IMR-90 (cell line): ENCODE measurements at regions not wholly inside any gene's neighbourhood (a gene's known extent, or its start where the extent isn't known, plus 50 kb on each side); places are given as distances from the start of the nearest gene placed in this dataset.

ENCODE experiments used
- ATAC-seq: fragments of 200-7000 bp; cut with Tn5 transposase; 2 replicates; pipeline ENCODE4 v1.9.1; 2020; ENCODE audit warnings: low read depth, mild to moderate bottlenecking, moderate library complexity
- BruUV-seq: library from RNA; stranded (reverse); fragments of 400-500 nt; replicated peaks from 2 replicates; lab custom pipeline; 2021; lab: Mats Ljungman, UMichigan
- CTCF ChIA-PET: fragments of 300-600 bp; formaldehyde crosslinking; extraction: SDS; loops from one replicate; lab custom pipeline; 2021; ENCODE audit warnings: antibody characterized with exemption; lab: Yijun Ruan, JAX
- POLR2A ChIA-PET: fragments of 300-600 bp; sonication (Branson Sonifier 250); formaldehyde crosslinking; loops from one replicate; lab custom pipeline; 2022; ENCODE audit warnings: antibody characterized with exemption; ENCODE audit not compliant: unreplicated experiment; lab: Charles Lee
- DNase-seq: peaks from one replicate; pipeline ENCODE4 v3.0.0; 2013
- H2AFZ ChIP-seq: replicated peaks from 2 replicates; pipeline ENCODE3; 2013; ENCODE audit warnings: low read length, mild to moderate bottlenecking; ENCODE audit not compliant: poor library complexity
- H2AK5ac ChIP-seq: 2 replicates; pipeline ENCODE4 v1.6.1; 2013; ENCODE audit warnings: low read depth, low read length, inconsistent platforms
- H2AK9ac ChIP-seq: replicated peaks from 2 replicates; pipeline ENCODE3; 2013; ENCODE audit warnings: mild to moderate bottlenecking, low read depth, low read length, moderate library complexity; ENCODE audit not compliant: poor library complexity
- H2BK120ac ChIP-seq: 2 replicates; pipeline ENCODE4 v1.6.1; 2013; ENCODE audit warnings: low read depth, low read length, inconsistent platforms
- H2BK15ac ChIP-seq: 3 replicates; pipeline ENCODE4 v1.6.1; 2013; ENCODE audit warnings: low read depth, low read length, inconsistent platforms
- H2BK20ac ChIP-seq: 2 replicates; pipeline ENCODE4 v1.6.1; 2013; ENCODE audit warnings: low read depth, mild to moderate bottlenecking, inconsistent platforms, low read length, moderate library complexity
- H2BK5ac ChIP-seq: 2 replicates; pipeline ENCODE4 v1.6.1; 2013; ENCODE audit warnings: mild to moderate bottlenecking, low read depth, low read length, inconsistent platforms; ENCODE audit not compliant: poor library complexity, severe bottlenecking
- H3K14ac ChIP-seq: replicated peaks from 2 replicates; pipeline ENCODE4 v1.6.1; 2013; ENCODE audit warnings: low read depth, low read length, inconsistent platforms
- H3K18ac ChIP-seq: 2 replicates; pipeline ENCODE4 v1.6.1; 2013; ENCODE audit warnings: low read depth, low read length, control low read depth
- H3K23ac ChIP-seq: 2 replicates; pipeline ENCODE4 v1.6.1; 2013; ENCODE audit warnings: low read depth, low read length, inconsistent platforms
- H3K27ac ChIP-seq: 2 replicates; pipeline ENCODE4 v1.5.1; 2013; ENCODE audit warnings: mild to moderate bottlenecking, control low read depth, low read length; ENCODE audit not compliant: insufficient read depth
- H3K27me3 ChIP-seq: 2 replicates; pipeline ENCODE4 v1.6.1; 2013; ENCODE audit warnings: low read length; ENCODE audit not compliant: control insufficient read depth, insufficient read depth
- H3K36me3 ChIP-seq: 2 replicates; pipeline ENCODE4 v1.6.1; 2013; ENCODE audit warnings: low read length, mixed read lengths; ENCODE audit not compliant: control insufficient read depth, insufficient read depth
- H3K4ac ChIP-seq: 2 replicates; pipeline ENCODE4 v1.6.1; 2013; ENCODE audit warnings: low read depth, low read length, inconsistent platforms
- H3K4me1 ChIP-seq: 2 replicates; pipeline ENCODE4 v1.6.1; 2013; ENCODE audit warnings: low read length, mixed read lengths; ENCODE audit not compliant: control insufficient read depth, insufficient read depth
- H3K4me2 ChIP-seq: 2 replicates; pipeline ENCODE4 v1.6.1; 2013; ENCODE audit warnings: low read depth, mild to moderate bottlenecking, control low read depth, low read length, moderate library complexity
- H3K4me3 ChIP-seq: 2 replicates; pipeline ENCODE4 v1.5.1; 2013; ENCODE audit warnings: low read depth, mild to moderate bottlenecking, control low read depth, low read length, moderate library complexity; ENCODE audit not compliant: insufficient read depth
- H3K56ac ChIP-seq: 2 replicates; pipeline ENCODE4 v1.6.1; 2013; ENCODE audit warnings: low read length, inconsistent platforms; ENCODE audit not compliant: insufficient read depth; ENCODE audit errors: extremely low read depth
- H3K79me1 ChIP-seq, 2 experiments: 2 replicates each; pipeline ENCODE4 v1.6.1; 2013; ENCODE audit warnings: low read length in 2 of 2, inconsistent platforms in 1 of 2, low read depth in 1 of 2
- H3K9ac ChIP-seq: 2 replicates; pipeline ENCODE4 v1.6.1; 2013; ENCODE audit warnings: low read depth, low read length, control low read depth
- H3K9me1 ChIP-seq: 2 replicates; pipeline ENCODE4 v1.6.1; 2013; ENCODE audit warnings: low read length, inconsistent platforms; ENCODE audit not compliant: insufficient read depth
- H3K9me3 ChIP-seq: 2 replicates; pipeline ENCODE4 v1.6.1; 2013; ENCODE audit warnings: low read length; ENCODE audit not compliant: control insufficient read depth, insufficient read depth
- H4K20me1 ChIP-seq: 2 replicates; pipeline ENCODE4 v1.6.1; 2013; ENCODE audit warnings: low read length, inconsistent platforms; ENCODE audit not compliant: insufficient read depth
- H4K5ac ChIP-seq: 2 replicates; pipeline ENCODE4 v1.6.1; 2013; ENCODE audit warnings: mild to moderate bottlenecking, low read depth, low read length, control low read depth
- H4K8ac ChIP-seq, 2 experiments: 2 replicates each; pipeline ENCODE4 v1.6.1; 2013; ENCODE audit warnings: low read depth in 2 of 2, low read length in 2 of 2, control low read depth in 1 of 2, inconsistent platforms in 1 of 2
- H4K91ac ChIP-seq: 2 replicates; pipeline ENCODE4 v1.6.1; 2013; ENCODE audit warnings: low read depth, low read length, inconsistent platforms; ENCODE audit not compliant: insufficient read depth
- BHLHE40 ChIP-seq: fragments of 150-350 bp; IDR thresholded peaks from 2 replicates; pipeline ENCODE4 v1.6.1; 2016; ENCODE audit warnings: mild to moderate bottlenecking, low read depth, low read length
- MAFK ChIP-seq: IDR thresholded peaks from 2 replicates; pipeline ENCODE4 v1.6.1; 2012; ENCODE audit warnings: low read depth, low read length, improper control_type of control experiment
- MXI1 ChIP-seq: IDR thresholded peaks from 2 replicates; pipeline ENCODE4 v1.6.1; 2012; ENCODE audit warnings: low read depth, mild to moderate bottlenecking, low read length, moderate library complexity, borderline replicate concordance
- RCOR1 ChIP-seq: IDR thresholded peaks from 2 replicates; pipeline ENCODE4 v1.6.1; 2012; ENCODE audit warnings: mild to moderate bottlenecking, low read length, improper control_type of control experiment; ENCODE audit not compliant: insufficient replicate concordance
- WGBS, 2 experiments: methylation state at CpG; one replicate each; pipeline versions ENCODE4 v1.1.5 to v1.1.7; 2013; ENCODE audit warnings: missing lambda C conversion rate in 2 of 2; ENCODE audit not compliant: insufficient read length in 1 of 2; ENCODE audit errors: extremely low coverage in 2 of 2; 5-methylcytosine and 5-hydroxymethylcytosine counted together
- dilution Hi-C: fragments of 300-500 bp; cut with HindIII; formaldehyde crosslinking; loops from one replicate; pipeline ENCODE4 v1.14.3; 2018; ENCODE audit warnings: low sequenced_read_pairs; ENCODE audit not compliant: unreplicated experiment
- in situ Hi-C: fragments of 300-500 bp; cut with MboI; formaldehyde crosslinking; loops from 3 replicates; pipeline ENCODE4 v1.14.3; 2019; ENCODE audit warnings: low sequenced_read_pairs, inconsistent platforms, mixed read lengths
- intact Hi-C: fragments of 100-400 bp; cut with micrococcal nuclease; formaldehyde crosslinking; loops from 2 replicates; pipeline ENCODE4 v1.10.0; 2022
- TF ChIP-seq, protein P1 (sequence below): conservative IDR thresholded peaks from 2 replicates; pipeline ENCODE4 v1.5.1; 2012; ENCODE audit warnings: mild to moderate bottlenecking, low read depth, low read length, improper control_type of control experiment

DNA sequence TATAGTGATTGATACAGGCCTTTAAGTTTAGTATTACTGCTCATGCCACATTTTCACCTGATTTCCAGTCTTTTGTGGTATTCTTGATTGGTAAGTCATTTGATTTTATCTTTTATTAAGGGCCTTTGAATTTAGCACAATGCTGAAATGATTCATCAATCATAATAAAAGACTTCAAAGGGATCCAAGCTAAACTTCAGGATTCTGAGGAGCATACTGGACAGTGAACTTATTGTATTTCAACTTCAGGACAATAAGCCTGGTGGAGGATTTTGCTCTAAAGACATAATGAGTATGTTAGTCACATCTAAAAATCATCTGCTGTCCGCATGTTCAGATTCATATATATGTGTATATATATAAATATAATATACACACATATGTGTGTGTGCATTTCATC lies 233.3 kb downstream of the SETD4 start:
- ATAC-seq (no peak), DNase-seq (no peak)
- Histone ChIP-seq H3K9ac (no peak overlapping the region), H4K91ac (no peak overlapping the region), H3K9me1 (no peaks in the 10 kb centered on the region), H3K4ac (no peak overlapping the region), H4K8ac (no peak overlapping the region), H3K27ac (no peak overlapping the region), H3K4me3 (no peak overlapping the region), H2BK5ac (no peak overlapping the region), H2AK9ac (no peak overlapping the region), H2BK15ac (no peak overlapping the region), H2AK5ac (no peak overlapping the region), H3K23ac (no peak overlapping the region), H2BK20ac (no peak overlapping the region), H2AFZ (no peak overlapping the region), H3K14ac (no peak overlapping the region), H3K79me1 (no peaks in the 10 kb centered on the region), H2BK120ac (no peak overlapping the region), H3K4me2 (no peak overlapping the region), H4K20me1 (no peaks in the 10 kb centered on the region), H3K4me1 (no peaks in the 10 kb centered on the region), H3K9me3 (peaks cover 2% of the 10 kb centered on the region; the same call in 1 of the 2 replicates), H3K36me3 (no peaks in the 10 kb centered on the region), H3K27me3 (no peaks in the 10 kb centered on the region; the same call in 1 of the 2 replicates), H3K56ac (no peak overlapping the region), H4K5ac (no peak overlapping the region), H3K18ac (no peak overlapping the region)
- TF ChIP-seq MAFK (no peak), MXI1 (no peak), RCOR1 (no peak), BHLHE40 (no peak)
- TF ChIP-seq, protein P1, sequence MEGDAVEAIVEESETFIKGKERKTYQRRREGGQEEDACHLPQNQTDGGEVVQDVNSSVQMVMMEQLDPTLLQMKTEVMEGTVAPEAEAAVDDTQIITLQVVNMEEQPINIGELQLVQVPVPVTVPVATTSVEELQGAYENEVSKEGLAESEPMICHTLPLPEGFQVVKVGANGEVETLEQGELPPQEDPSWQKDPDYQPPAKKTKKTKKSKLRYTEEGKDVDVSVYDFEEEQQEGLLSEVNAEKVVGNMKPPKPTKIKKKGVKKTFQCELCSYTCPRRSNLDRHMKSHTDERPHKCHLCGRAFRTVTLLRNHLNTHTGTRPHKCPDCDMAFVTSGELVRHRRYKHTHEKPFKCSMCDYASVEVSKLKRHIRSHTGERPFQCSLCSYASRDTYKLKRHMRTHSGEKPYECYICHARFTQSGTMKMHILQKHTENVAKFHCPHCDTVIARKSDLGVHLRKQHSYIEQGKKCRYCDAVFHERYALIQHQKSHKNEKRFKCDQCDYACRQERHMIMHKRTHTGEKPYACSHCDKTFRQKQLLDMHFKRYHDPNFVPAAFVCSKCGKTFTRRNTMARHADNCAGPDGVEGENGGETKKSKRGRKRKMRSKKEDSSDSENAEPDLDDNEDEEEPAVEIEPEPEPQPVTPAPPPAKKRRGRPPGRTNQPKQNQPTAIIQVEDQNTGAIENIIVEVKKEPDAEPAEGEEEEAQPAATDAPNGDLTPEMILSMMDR: no peak
- CTCF ChIA-PET: no interaction called here
- in situ Hi-C loops (no loop called here), intact Hi-C loops (no loop called here), dilution Hi-C loops (no loop called here)
- POLR2A ChIA-PET: no interaction called here
- no TSS peak for BruUV-seq
- no CpG with 5 or more reads among the region's 1 CpG for WGBS, 2 experiments
